HCT116 (cell line): ENCODE measurements at regions not wholly inside any gene's neighbourhood (a gene's known extent, or its start where the extent isn't known, plus 50 kb on each side); places are given as distances from the start of the nearest gene placed in this dataset.

Experiments used
- EZH2phosphoT487 ChIP-seq: fragments of 200-600 bp; IDR thresholded peaks from 2 replicates; pipeline ENCODE4 v1.6.1; 2018; ENCODE audit warnings: antibody characterized with exemption, borderline replicate concordance
- JUND ChIP-seq: IDR thresholded peaks from 2 replicates; pipeline ENCODE4 v1.6.1; 2012
- POLR2A ChIP-seq: IDR thresholded peaks from 2 replicates; pipeline ENCODE4 v1.7.0; 2011; ENCODE audit warnings: borderline replicate concordance; ENCODE audit not compliant: insufficient read depth, insufficient read length; ENCODE audit errors: extremely low read depth
- POLR2AphosphoS5 ChIP-seq: IDR thresholded peaks from 2 replicates; pipeline ENCODE4 v1.6.1; 2011; ENCODE audit warnings: mild to moderate bottlenecking, low read depth, low read length, moderate library complexity
- RAD21 ChIP-seq: IDR thresholded peaks from 2 replicates; pipeline ENCODE4 v1.6.1; 2012; ENCODE audit warnings: low read depth, mild to moderate bottlenecking
- TF ChIP-seq, protein P1 (sequence below): IDR thresholded peaks from 2 replicates; pipeline ENCODE4 v1.6.1; 2012
- TF ChIP-seq, protein P2 (sequence below), 3 experiments: fragments of 200-600 bp in 1 of 3; sonication (generic) in 1 of 3; IDR thresholded peaks in 2 of 3; conservative IDR thresholded peaks in 1 of 3; 2 replicates each; pipeline ENCODE4 v1.5.1; 2012 to 2017; ENCODE audit warnings: low read depth in 2 of 3, low read length in 2 of 3, antibody characterized with exemption in 1 of 3, borderline replicate concordance in 1 of 3, control low read depth in 1 of 3, mild to moderate bottlenecking in 1 of 3, mixed read lengths in 1 of 3, mixed run types in 1 of 3, moderate library complexity in 1 of 3; ENCODE audit not compliant: insufficient read depth in 1 of 3

DNA sequence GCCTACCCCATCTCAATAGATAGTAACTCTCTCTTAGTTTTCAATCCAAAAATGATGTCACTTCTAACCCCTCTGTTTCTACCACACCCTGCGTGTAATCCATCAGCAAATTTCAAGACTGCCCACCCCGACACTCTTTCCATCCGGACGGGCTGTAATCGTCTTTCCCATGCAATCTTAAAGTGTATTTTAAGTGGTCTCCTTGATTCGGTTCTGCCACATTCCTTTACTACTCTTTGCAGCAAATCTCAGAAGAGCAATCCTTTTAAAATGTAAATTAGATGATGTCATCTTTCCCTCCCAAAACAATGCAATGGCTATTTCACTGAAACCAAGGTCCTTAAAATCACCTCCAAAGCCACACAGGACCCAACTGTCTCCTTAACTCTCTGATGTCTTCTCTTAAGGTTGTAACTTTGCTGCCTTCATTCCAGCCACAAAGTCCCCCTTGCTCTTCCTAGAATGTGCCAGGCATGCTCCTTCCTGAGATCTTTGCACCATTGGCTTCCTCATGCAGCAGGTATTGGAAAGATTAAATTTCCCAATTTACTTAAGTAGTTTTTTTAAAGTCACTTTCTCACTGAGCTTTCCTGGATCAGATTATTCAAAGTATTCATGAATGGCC, 932.5 kb upstream of the WWC1 start:
- TF ChIP-seq, protein P1, sequence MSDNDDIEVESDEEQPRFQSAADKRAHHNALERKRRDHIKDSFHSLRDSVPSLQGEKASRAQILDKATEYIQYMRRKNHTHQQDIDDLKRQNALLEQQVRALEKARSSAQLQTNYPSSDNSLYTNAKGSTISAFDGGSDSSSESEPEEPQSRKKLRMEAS, result no peak
- TF ChIP-seq POLR2A (no peak), JUND (no peak), EZH2phosphoT487 (no peak), RAD21 (no peak), POLR2AphosphoS5 (no peak)
- TF ChIP-seq, protein P2, sequence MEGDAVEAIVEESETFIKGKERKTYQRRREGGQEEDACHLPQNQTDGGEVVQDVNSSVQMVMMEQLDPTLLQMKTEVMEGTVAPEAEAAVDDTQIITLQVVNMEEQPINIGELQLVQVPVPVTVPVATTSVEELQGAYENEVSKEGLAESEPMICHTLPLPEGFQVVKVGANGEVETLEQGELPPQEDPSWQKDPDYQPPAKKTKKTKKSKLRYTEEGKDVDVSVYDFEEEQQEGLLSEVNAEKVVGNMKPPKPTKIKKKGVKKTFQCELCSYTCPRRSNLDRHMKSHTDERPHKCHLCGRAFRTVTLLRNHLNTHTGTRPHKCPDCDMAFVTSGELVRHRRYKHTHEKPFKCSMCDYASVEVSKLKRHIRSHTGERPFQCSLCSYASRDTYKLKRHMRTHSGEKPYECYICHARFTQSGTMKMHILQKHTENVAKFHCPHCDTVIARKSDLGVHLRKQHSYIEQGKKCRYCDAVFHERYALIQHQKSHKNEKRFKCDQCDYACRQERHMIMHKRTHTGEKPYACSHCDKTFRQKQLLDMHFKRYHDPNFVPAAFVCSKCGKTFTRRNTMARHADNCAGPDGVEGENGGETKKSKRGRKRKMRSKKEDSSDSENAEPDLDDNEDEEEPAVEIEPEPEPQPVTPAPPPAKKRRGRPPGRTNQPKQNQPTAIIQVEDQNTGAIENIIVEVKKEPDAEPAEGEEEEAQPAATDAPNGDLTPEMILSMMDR (IDR thresholded peaks at IDR 0.05 in 2 of 3, conservative IDR thresholded peaks at IDR 0.05 in 1 of 3; ENCODE audit: borderline replicate concordance in 1 of 3, insufficient read depth in 1 of 3, low read depth in 2 of 3, low read length in 2 of 3), result no peak
